Upper lobe of left lung (tissue), 4 donors: ENCODE measurements at regions not wholly inside any gene's neighbourhood (a gene's known extent, or its start where the extent isn't known, plus 50 kb on each side); places are given as distances from the start of the nearest gene placed in this dataset.

Source experiments
- EP300 ChIP-seq, 4 donors: sonication (generic); formaldehyde crosslinking; IDR thresholded peaks; one replicate each; pipeline ENCODE4 v1.5.1; 2017; ENCODE audit warnings: antibody characterized with exemption in 4 of 4, control low read depth in 2 of 4
- POLR2A ChIP-seq, 4 donors: fragments of 450-650 bp; IDR thresholded peaks; one replicate each; pipeline ENCODE4 v1.5.1; 2016 to 2017; ENCODE audit warnings: antibody characterized with exemption in 4 of 4, mild to moderate bottlenecking in 2 of 4
- POLR2AphosphoS5 ChIP-seq, 2 donors: sonication (generic); formaldehyde crosslinking; IDR thresholded peaks; one replicate each; pipeline ENCODE4 v1.5.1; 2017; ENCODE audit warnings: antibody characterized with exemption in 2 of 2
- TF ChIP-seq, protein P1 (sequence below), 6 experiments: fragments of 450-650 bp in 4 of 6; fragments of 200-600 bp in 2 of 6; sonication (generic) in 2 of 6; IDR thresholded peaks; one replicate each; pipeline ENCODE4 v1.5.1; 2016 to 2019; ENCODE audit warnings: antibody characterized with exemption in 6 of 6

DNA sequence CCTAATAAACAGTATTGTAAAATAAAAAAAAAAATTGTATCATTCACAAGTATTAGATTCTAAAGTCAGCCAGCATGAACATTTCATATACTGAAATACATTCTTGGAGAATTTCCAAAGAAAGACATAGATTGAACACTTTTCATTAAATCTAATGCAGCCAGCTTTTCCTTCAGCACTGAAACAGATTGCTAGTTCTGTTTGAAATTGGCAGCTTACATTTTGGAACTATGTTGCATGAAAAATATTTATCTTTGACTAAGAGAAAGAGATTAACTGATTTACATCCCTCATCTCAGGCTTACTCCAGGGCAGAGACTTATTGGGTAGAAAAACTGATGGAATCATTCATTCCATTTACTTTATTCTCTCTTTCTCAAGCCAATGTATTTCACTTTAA, 272.7 kb downstream of the PDHA2 start:
- no peak for TF ChIP-seq EP300 (IDR thresholded peaks at IDR 0.05)
- TF ChIP-seq, protein P1, sequence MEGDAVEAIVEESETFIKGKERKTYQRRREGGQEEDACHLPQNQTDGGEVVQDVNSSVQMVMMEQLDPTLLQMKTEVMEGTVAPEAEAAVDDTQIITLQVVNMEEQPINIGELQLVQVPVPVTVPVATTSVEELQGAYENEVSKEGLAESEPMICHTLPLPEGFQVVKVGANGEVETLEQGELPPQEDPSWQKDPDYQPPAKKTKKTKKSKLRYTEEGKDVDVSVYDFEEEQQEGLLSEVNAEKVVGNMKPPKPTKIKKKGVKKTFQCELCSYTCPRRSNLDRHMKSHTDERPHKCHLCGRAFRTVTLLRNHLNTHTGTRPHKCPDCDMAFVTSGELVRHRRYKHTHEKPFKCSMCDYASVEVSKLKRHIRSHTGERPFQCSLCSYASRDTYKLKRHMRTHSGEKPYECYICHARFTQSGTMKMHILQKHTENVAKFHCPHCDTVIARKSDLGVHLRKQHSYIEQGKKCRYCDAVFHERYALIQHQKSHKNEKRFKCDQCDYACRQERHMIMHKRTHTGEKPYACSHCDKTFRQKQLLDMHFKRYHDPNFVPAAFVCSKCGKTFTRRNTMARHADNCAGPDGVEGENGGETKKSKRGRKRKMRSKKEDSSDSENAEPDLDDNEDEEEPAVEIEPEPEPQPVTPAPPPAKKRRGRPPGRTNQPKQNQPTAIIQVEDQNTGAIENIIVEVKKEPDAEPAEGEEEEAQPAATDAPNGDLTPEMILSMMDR (IDR thresholded peaks at IDR 0.05): no peak
- TF ChIP-seq POLR2A (IDR thresholded peaks at IDR 0.05): no peak
- no peak for TF ChIP-seq POLR2AphosphoS5 (IDR thresholded peaks at IDR 0.05)
